ENCODE measurements at regions not wholly inside any gene's neighbourhood (a gene's known extent, or its start where the extent isn't known, plus 50 kb on each side); places are given as distances from the start of the nearest gene placed in this dataset.
"Not testable (repeated sequence)": the region's sequence is repeated elsewhere in the genome, so short reads cannot be mapped to it uniquely, and the experiment has no call there.

DNA sequence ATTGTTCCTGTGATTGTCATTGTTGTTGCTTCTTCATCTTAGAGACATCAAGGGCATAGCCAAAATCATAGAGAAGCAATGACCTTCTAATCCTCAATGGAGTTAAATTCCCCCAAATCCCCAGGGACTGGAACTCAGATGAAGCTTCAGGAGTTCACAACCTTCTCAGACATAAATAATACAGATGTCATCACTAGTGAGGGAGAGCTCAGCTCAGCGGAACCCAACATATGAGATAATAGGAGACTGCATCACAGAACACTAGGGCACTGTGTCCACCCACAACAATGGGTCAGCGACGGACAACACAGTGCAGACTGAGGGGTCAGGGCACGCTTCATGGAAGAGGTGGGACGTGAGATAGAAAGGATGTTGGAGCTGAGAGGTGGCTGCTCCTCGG, 1290.4 kb upstream of the TMEM132C start:
- no peak for DNase-seq
- H3K4me3 ChIP-seq (ENCODE audit: control insufficient read depth in 1 of 7, extremely low read depth in 1 of 7, insufficient read depth in 4 of 7, low read depth in 2 of 7, low read length in 6 of 7) = no peak overlapping the region
- no peaks in the 10 kb centered on the region for H3K36me3 ChIP-seq (ENCODE audit: control insufficient read depth in 4 of 4, insufficient read depth in 4 of 4, low read length in 3 of 4)
- no peaks in the 10 kb centered on the region for H3K4me1 ChIP-seq (ENCODE audit: control extremely low read depth in 1 of 4, control insufficient read depth in 4 of 4, insufficient read depth in 4 of 4, low read length in 3 of 4)
- H3K27ac ChIP-seq (ENCODE audit: insufficient read depth in 1 of 2, low read depth in 1 of 2, low read length in 2 of 2, poor library complexity in 1 of 2, severe bottlenecking in 2 of 2) = no peak overlapping the region
- CTCF ChIA-PET = no interaction called here
- no peaks in the 10 kb centered on the region for H3K27me3 ChIP-seq (replicated peaks in 2 of 5; ENCODE audit: control insufficient read depth in 4 of 5, insufficient read depth in 5 of 5, low read length in 4 of 5)
- WGBS (ENCODE audit: insufficient coverage) = 94% methylated on average over 6 of the region's 6 CpGs
- POLR2A ChIA-PET = no interaction called here
- no peaks in the 10 kb centered on the region for H3K9me3 ChIP-seq (ENCODE audit: control extremely low read depth in 1 of 5, control insufficient read depth in 4 of 5, insufficient read depth in 2 of 5, low read depth in 1 of 5, low read length in 4 of 5)

DNA sequence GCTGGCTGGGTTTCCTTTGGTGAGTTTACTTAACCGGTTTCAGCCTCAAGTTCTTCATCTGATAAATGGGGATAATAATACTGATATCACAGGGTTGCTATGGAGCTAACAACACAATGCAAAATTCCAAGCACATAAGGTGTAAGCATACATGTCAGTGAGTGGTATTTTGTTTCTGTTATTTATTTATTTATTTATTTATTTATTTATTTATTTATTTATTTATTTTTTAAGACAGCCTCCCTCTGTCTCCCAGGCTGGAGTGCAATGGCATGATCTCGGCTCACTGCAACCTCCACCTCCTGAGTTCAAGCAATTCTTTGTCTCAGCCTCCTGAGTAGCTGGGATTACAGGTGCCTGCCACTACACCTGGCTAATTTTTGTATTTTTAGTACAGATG, 1287.4 kb upstream of the TMEM132C start:
- H3K27me3 ChIP-seq (replicated peaks in 2 of 5; ENCODE audit: control insufficient read depth in 4 of 5, insufficient read depth in 5 of 5, low read length in 4 of 5); CTCF ChIA-PET; POLR2A ChIA-PET: not testable (repeated sequence)

GRCh38 chr12:126982707-126983106, 1284.3 kb upstream of the TMEM132C start:
- Histone ChIP-seq H3K4me1 (ENCODE audit: control extremely low read depth in 1 of 4, control insufficient read depth in 4 of 4, insufficient read depth in 4 of 4, low read length in 3 of 4) (no peaks in the 10 kb centered on the region), H3K27ac (ENCODE audit: insufficient read depth in 1 of 2, low read depth in 1 of 2, low read length in 2 of 2, poor library complexity in 1 of 2, severe bottlenecking in 2 of 2) (no peak overlapping the region), H3K4me3 (ENCODE audit: control insufficient read depth in 1 of 7, extremely low read depth in 1 of 7, insufficient read depth in 4 of 7, low read depth in 2 of 7, low read length in 6 of 7) (no peak overlapping the region), H3K9me3 (ENCODE audit: control extremely low read depth in 1 of 5, control insufficient read depth in 4 of 5, insufficient read depth in 2 of 5, low read depth in 1 of 5, low read length in 4 of 5) (peaks cover 0 to 4% (median 0%) of the 10 kb centered on the region in 5 experiments), H3K36me3 (ENCODE audit: control insufficient read depth in 4 of 4, insufficient read depth in 4 of 4, low read length in 3 of 4) (no peaks in the 10 kb centered on the region), H3K27me3 (replicated peaks in 2 of 5; ENCODE audit: control insufficient read depth in 4 of 5, insufficient read depth in 5 of 5, low read length in 4 of 5) (no peaks in the 10 kb centered on the region)
- CTCF ChIA-PET = no interaction called here
- POLR2A ChIA-PET = no interaction called here
- no CpG with 5 or more reads among the region's 1 CpG for WGBS (ENCODE audit: insufficient coverage)
- no peak for DNase-seq

More for the DNA sequence above, 1287.4 kb upstream of the TMEM132C start:
- H3K9me3 ChIP-seq (ENCODE audit: control extremely low read depth in 1 of 5, control insufficient read depth in 4 of 5, insufficient read depth in 2 of 5, low read depth in 1 of 5, low read length in 4 of 5); H3K27ac ChIP-seq (ENCODE audit: insufficient read depth in 1 of 2, low read depth in 1 of 2, low read length in 2 of 2, poor library complexity in 1 of 2, severe bottlenecking in 2 of 2); H3K36me3 ChIP-seq (ENCODE audit: control insufficient read depth in 4 of 4, insufficient read depth in 4 of 4, low read length in 3 of 4); H3K4me1 ChIP-seq (ENCODE audit: control extremely low read depth in 1 of 4, control insufficient read depth in 4 of 4, insufficient read depth in 4 of 4, low read length in 3 of 4); H3K4me3 ChIP-seq (ENCODE audit: control insufficient read depth in 1 of 7, extremely low read depth in 1 of 7, insufficient read depth in 4 of 7, low read depth in 2 of 7, low read length in 6 of 7); DNase-seq: not testable (repeated sequence)
- WGBS (ENCODE audit: insufficient coverage) = no CpG with 5 or more reads among the region's 2 CpGs

DNA sequence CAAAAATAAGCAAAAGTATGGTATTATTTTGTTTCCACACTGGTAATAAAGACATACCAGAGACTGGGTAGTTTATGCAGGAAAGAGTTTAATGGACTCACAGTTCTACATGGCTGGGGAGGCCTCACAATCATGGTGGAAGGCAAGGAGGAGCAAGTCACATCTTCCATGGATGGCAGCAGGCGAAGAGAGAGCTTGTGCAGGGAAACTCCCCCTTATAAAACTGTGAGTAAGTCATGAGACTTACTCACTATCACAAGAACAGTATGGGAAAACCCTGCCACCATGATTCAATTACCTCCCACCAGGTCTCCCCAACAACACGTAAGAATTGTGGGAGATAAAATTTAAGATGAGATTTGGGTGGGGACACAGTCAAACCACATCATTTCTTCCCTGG, 1283.2 kb upstream of the TMEM132C start:
- H3K27ac ChIP-seq (ENCODE audit: insufficient read depth in 1 of 2, low read depth in 1 of 2, low read length in 2 of 2, poor library complexity in 1 of 2, severe bottlenecking in 2 of 2); H3K27me3 ChIP-seq (replicated peaks in 2 of 5; ENCODE audit: control insufficient read depth in 4 of 5, insufficient read depth in 5 of 5, low read length in 4 of 5); H3K4me1 ChIP-seq (ENCODE audit: control extremely low read depth in 1 of 4, control insufficient read depth in 4 of 4, insufficient read depth in 4 of 4, low read length in 3 of 4); H3K36me3 ChIP-seq (ENCODE audit: control insufficient read depth in 4 of 4, insufficient read depth in 4 of 4, low read length in 3 of 4); CTCF ChIA-PET; DNase-seq; H3K9me3 ChIP-seq (ENCODE audit: control extremely low read depth in 1 of 5, control insufficient read depth in 4 of 5, insufficient read depth in 2 of 5, low read depth in 1 of 5, low read length in 4 of 5); H3K4me3 ChIP-seq (ENCODE audit: control insufficient read depth in 1 of 7, extremely low read depth in 1 of 7, insufficient read depth in 4 of 7, low read depth in 2 of 7, low read length in 6 of 7): not testable (repeated sequence)
- WGBS (ENCODE audit: insufficient coverage) = 100% methylated on average over 1 of the region's 2 CpGs
- POLR2A ChIA-PET = interaction anchor here (0.6 kb wide), 1 partner anchor 732 kb away, joined by 3 read pairs; no protein-coding TSS in a partner anchor

- H3K27ac ChIP-seq (ENCODE audit: insufficient read depth in 1 of 2, low read depth in 1 of 2, low read length in 2 of 2, poor library complexity in 1 of 2, severe bottlenecking in 2 of 2); POLR2A ChIA-PET; CTCF ChIA-PET; H3K9me3 ChIP-seq (ENCODE audit: control extremely low read depth in 1 of 5, control insufficient read depth in 4 of 5, insufficient read depth in 2 of 5, low read depth in 1 of 5, low read length in 4 of 5); DNase-seq; H3K4me3 ChIP-seq (ENCODE audit: control insufficient read depth in 1 of 7, extremely low read depth in 1 of 7, insufficient read depth in 4 of 7, low read depth in 2 of 7, low read length in 6 of 7); H3K36me3 ChIP-seq (ENCODE audit: control insufficient read depth in 4 of 4, insufficient read depth in 4 of 4, low read length in 3 of 4); H3K4me1 ChIP-seq (ENCODE audit: control extremely low read depth in 1 of 4, control insufficient read depth in 4 of 4, insufficient read depth in 4 of 4, low read length in 3 of 4); H3K27me3 ChIP-seq (replicated peaks in 2 of 5; ENCODE audit: control insufficient read depth in 4 of 5, insufficient read depth in 5 of 5, low read length in 4 of 5): not testable (repeated sequence)
Observed at GRCh38 chr12:126985663-126986062, 1281.3 kb upstream of the TMEM132C start.

- no peak overlapping the region for H3K27ac ChIP-seq (ENCODE audit: insufficient read depth in 1 of 2, low read depth in 1 of 2, low read length in 2 of 2, poor library complexity in 1 of 2, severe bottlenecking in 2 of 2)
- 79% methylated on average over 2 of the region's 2 CpGs for WGBS (ENCODE audit: insufficient coverage)
- no peaks in the 10 kb centered on the region for H3K4me1 ChIP-seq (ENCODE audit: control extremely low read depth in 1 of 4, control insufficient read depth in 4 of 4, insufficient read depth in 4 of 4, low read length in 3 of 4)
- no peak for DNase-seq
- H3K36me3 ChIP-seq (ENCODE audit: control insufficient read depth in 4 of 4, insufficient read depth in 4 of 4, low read length in 3 of 4) = no peaks in the 10 kb centered on the region
- no peaks in the 10 kb centered on the region for H3K27me3 ChIP-seq (replicated peaks in 2 of 5; ENCODE audit: control insufficient read depth in 4 of 5, insufficient read depth in 5 of 5, low read length in 4 of 5)
- no peaks in the 10 kb centered on the region for H3K9me3 ChIP-seq (ENCODE audit: control extremely low read depth in 1 of 5, control insufficient read depth in 4 of 5, insufficient read depth in 2 of 5, low read depth in 1 of 5, low read length in 4 of 5)
- CTCF ChIA-PET = no interaction called here
- POLR2A ChIA-PET = no interaction called here
- H3K4me3 ChIP-seq (ENCODE audit: control insufficient read depth in 1 of 7, extremely low read depth in 1 of 7, insufficient read depth in 4 of 7, low read depth in 2 of 7, low read length in 6 of 7) = no peak overlapping the region
Observed at GRCh38 chr12:126989532-126989931, 1277.4 kb upstream of the TMEM132C start.

DNA sequence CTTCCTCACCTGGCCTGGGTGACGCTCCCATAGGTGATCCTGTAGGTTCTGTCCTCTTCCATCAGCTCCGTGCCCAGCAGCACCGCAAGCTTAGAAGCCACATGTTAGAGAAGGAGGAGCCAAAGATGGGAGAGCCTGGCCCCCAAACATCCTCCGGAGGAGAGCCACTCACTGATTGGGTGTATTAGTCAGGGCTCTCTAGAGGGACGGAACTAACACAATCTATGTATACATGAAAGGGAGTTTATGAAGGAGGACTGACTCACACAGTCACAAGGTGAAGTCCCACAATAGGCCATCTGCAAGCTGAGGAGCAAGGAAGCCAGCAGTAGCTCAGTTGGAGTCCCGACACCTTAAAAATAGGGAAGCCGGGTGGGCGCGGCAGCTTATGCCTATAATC, 1273.1 kb upstream of the TMEM132C start:
- Histone ChIP-seq H3K9me3 (ENCODE audit: control extremely low read depth in 1 of 5, control insufficient read depth in 4 of 5, insufficient read depth in 2 of 5, low read depth in 1 of 5, low read length in 4 of 5) (no peaks in the 10 kb centered on the region), H3K27me3 (replicated peaks in 2 of 5; ENCODE audit: control insufficient read depth in 4 of 5, insufficient read depth in 5 of 5, low read length in 4 of 5) (peaks cover 0 to 3% (median 0%) of the 10 kb centered on the region in 5 experiments), H3K36me3 (ENCODE audit: control insufficient read depth in 4 of 4, insufficient read depth in 4 of 4, low read length in 3 of 4) (no peaks in the 10 kb centered on the region), H3K4me3 (ENCODE audit: control insufficient read depth in 1 of 7, extremely low read depth in 1 of 7, insufficient read depth in 4 of 7, low read depth in 2 of 7, low read length in 6 of 7) (no peak overlapping the region), H3K27ac (ENCODE audit: insufficient read depth in 1 of 2, low read depth in 1 of 2, low read length in 2 of 2, poor library complexity in 1 of 2, severe bottlenecking in 2 of 2) (no peak overlapping the region), H3K4me1 (ENCODE audit: control extremely low read depth in 1 of 4, control insufficient read depth in 4 of 4, insufficient read depth in 4 of 4, low read length in 3 of 4) (no peaks in the 10 kb centered on the region)
- 100% methylated on average over 8 of the region's 9 CpGs for WGBS (ENCODE audit: insufficient coverage)
- no peak for DNase-seq
- ChIA-PET CTCF (no interaction called here), POLR2A (no interaction called here)

GRCh38 chr12:126994599-126994998, 1272.4 kb upstream of the TMEM132C start:
- WGBS (ENCODE audit: insufficient coverage) = 89% methylated on average over 3 of the region's 4 CpGs
- CTCF ChIA-PET = no interaction called here
- no peak for DNase-seq
- Histone ChIP-seq H3K4me1 (ENCODE audit: control extremely low read depth in 1 of 4, control insufficient read depth in 4 of 4, insufficient read depth in 4 of 4, low read length in 3 of 4) (no peaks in the 10 kb centered on the region), H3K4me3 (ENCODE audit: control insufficient read depth in 1 of 7, extremely low read depth in 1 of 7, insufficient read depth in 4 of 7, low read depth in 2 of 7, low read length in 6 of 7) (no peak overlapping the region), H3K27me3 (replicated peaks in 2 of 5; ENCODE audit: control insufficient read depth in 4 of 5, insufficient read depth in 5 of 5, low read length in 4 of 5) (peaks cover 0 to 3% (median 0%) of the 10 kb centered on the region in 5 experiments), H3K36me3 (ENCODE audit: control insufficient read depth in 4 of 4, insufficient read depth in 4 of 4, low read length in 3 of 4) (no peaks in the 10 kb centered on the region), H3K27ac (ENCODE audit: insufficient read depth in 1 of 2, low read depth in 1 of 2, low read length in 2 of 2, poor library complexity in 1 of 2, severe bottlenecking in 2 of 2) (no peak overlapping the region), H3K9me3 (ENCODE audit: control extremely low read depth in 1 of 5, control insufficient read depth in 4 of 5, insufficient read depth in 2 of 5, low read depth in 1 of 5, low read length in 4 of 5) (no peaks in the 10 kb centered on the region)
- POLR2A ChIA-PET = no interaction called here

Data from common myeloid progenitor, CD34-positive (primary cell).